ENCODE measurements at regions not wholly inside any gene's neighbourhood (a gene's known extent, or its start where the extent isn't known, plus 50 kb on each side); places are given as distances from the start of the nearest gene placed in this dataset.
"Not testable (repeated sequence)": the region's sequence is repeated elsewhere in the genome, so short reads cannot be mapped to it uniquely, and the experiment has no call there.

GRCh38 chrX:128623361-128623760 lies 571.2 kb upstream of the ACTRT1 start:
- no peak for FAIRE-seq

GRCh38 chrX:128622296-128622695 lies 570.1 kb upstream of the ACTRT1 start:
- no peak for DNase-seq (ENCODE audit: low spot score)
- no peak for FAIRE-seq

More at GRCh38 chrX:128623361-128623760, 571.2 kb upstream of the ACTRT1 start:
- DNase-seq (ENCODE audit: low spot score) = no peak

- no peak for FAIRE-seq
- no peak for DNase-seq (ENCODE audit: low spot score)
Measured at GRCh38 chrX:128619490-128619889, 567.3 kb upstream of the ACTRT1 start.

DNA sequence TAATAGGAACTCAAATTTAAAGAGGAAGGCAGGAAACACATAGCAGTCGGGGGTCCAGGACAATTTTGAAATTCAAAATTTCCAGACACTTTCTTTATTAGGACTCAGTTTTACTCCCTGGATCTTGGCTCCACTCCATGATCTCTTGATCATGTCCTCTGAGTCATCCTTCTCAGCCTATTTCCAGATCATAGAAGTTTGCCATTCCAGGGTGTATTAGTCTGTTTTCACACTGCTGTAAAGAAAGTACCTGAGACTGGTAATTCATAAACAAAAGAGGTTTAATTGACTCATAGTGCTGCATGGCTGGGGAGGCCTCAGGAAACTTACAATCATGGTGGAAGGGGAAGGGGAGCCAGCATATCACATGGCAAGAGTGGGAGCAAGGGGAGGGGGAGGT lies 564.7 kb upstream of the ACTRT1 start:
- FAIRE-seq (no peak), DNase-seq (ENCODE audit: low spot score) (peak; percentile 1)

DNA sequence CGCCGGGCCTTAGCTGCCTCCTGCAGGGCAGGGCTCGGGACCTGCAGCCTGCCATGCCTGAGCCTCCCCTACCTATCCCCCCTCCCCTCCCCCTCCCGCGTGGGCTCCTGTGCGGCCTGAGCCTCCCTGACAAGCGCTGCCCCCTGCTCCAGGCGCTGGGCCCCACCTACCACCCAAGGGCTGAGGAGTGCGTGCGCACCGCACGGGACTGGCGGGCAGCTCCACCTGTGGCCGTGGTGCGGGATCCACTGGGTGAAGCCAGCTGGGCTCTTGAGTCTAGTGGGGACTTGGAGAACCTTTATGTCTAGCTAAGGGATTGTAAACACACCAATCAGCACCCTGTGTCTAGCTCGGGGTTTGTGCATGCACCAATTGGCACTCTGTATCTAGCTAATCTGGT lies 554.6 kb upstream of the ACTRT1 start:
- not testable (repeated sequence) for DNase-seq (ENCODE audit: low spot score); FAIRE-seq

DNA sequence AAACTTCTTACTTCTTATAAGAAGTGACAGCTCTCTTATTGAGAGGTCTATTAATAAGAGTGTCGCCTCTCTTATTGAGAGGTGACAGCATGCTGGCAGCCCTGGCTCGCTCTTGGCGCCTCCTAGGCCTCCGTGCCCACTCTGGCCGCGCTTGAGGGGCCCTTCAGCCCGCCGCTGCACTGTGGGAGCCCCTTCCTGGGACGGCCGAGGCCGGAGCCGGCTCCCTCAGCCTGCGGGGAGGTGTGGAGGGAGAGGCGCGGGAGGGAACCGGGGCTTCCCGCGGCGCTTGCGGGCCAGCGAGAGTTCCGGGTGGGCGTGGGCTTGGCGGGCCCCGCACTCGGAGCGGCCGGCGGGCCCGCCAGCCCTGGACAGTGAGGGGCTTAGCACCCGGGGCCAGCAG lies 554.2 kb upstream of the ACTRT1 start:
- DNase-seq (ENCODE audit: low spot score); FAIRE-seq: not testable (repeated sequence)

DNA sequence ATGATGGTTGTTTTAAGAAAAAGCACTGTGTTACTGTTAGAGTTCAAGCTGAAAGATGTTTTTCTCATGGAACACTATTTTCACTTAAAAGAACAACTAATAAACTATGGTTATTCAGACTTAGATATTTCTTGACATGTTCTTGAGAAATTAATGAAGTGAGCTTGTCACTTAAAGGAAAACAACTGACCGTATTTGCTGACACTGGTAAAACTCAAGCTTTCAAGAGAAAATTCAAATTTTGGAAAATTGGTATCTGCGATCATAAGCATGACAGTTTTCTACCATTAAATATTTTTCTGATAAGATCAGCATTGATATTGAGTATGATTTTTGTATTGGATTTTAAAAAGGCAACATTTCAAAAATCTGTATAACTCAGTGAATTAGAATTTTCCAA lies 549.5 kb upstream of the ACTRT1 start:
- no peak for DNase-seq (ENCODE audit: low spot score)
- no peak for FAIRE-seq

DNA sequence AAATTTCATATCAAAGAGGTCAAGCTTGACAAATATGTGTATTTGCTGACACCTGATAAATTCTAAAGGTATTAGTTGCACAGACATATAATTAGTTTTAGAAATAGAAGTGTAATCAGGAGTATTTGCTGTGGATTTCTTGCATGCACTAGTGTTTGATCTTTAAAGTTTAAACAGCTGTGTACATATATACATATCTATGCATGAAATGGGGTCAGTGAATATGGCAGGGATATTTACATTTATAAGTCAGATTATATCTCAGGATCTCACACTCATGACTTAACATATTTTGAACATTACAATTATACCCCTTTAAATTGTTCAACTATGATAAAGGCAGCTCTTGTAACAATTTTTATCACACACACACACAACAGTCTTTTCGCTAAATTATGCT lies 547.4 kb upstream of the ACTRT1 start:
- no peak for DNase-seq (ENCODE audit: low spot score)
- no peak for FAIRE-seq

- FAIRE-seq (no peak), DNase-seq (ENCODE audit: low spot score) (no peak)
Measured at GRCh38 chrX:128582036-128582435, 529.8 kb upstream of the ACTRT1 start.

- DNase-seq (ENCODE audit: low spot score) (no peak), FAIRE-seq (no peak)
Measured at GRCh38 chrX:128581615-128582014, 529.4 kb upstream of the ACTRT1 start.

DNA sequence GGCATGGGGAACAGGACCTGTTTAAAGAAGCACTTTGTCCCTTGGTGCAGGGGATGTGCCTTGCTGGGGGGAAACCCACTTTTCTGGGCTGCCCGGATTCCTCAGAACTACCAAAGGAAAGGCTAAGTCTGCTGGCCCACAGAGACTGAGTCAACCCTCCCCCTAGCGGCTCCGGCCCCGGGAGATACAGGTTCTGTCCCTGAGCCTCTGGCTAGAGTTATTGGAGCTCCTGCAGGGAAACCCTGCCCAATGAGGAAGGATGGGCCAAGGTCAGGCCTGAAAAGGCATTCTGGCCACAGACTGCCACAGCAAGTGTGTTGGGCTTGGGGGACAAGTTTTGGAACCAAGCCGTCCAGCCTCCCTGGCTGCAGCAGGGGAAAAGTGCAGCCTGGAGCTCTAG lies 490.9 kb upstream of the ACTRT1 start:
- DNase-seq (ENCODE audit: low spot score) = no peak
- FAIRE-seq = no peak

DNA sequence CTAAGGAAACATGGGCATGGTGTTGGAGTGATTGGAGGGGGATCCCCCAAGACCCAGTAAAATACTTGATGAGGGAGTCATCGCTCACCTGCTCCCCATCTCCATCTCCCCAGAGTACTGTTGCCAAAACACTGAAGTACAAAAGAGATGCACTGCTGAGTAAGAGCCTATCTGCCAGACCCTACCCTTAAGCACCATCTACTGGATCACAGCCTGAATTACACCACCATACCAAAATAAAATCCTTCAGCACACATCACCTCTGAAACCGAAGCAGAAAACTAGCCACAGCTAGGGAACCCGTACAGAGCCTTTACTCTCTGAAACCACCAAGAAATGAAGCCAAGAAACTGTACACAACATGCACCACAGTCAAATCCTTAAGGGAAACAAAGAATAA lies 466.3 kb upstream of the ACTRT1 start:
- FAIRE-seq (no peak), DNase-seq (ENCODE audit: low spot score) (peak; percentile 2)

- DNase-seq (ENCODE audit: low spot score) (no peak), FAIRE-seq (no peak)
Measured at GRCh38 chrX:128517691-128518090, 465.5 kb upstream of the ACTRT1 start.

GRCh38 chrX:128504496-128504895 lies 452.3 kb upstream of the ACTRT1 start:
- DNase-seq (ENCODE audit: low spot score) (no peak), FAIRE-seq (no peak)

DNA sequence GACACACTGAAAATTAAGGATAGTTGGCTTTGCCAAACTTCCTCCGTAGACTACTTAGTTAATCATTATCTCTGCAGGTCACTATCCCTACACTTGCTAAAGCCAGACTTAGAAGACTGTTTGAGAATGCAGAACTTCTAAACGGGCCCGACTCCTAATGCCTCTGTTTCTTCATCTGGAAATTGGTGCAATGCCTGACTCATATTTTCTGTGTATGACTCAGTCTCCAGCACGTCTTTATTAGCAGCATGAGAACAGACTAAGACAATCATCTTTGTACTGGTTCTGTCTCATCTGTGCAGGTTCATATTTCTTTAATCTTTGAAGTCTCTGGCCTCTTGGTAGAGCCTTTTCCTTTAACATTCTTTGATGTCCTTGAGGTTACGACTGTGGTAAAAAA lies 411.9 kb upstream of the ACTRT1 start:
- no peak for FAIRE-seq
- peak; percentile 9 for DNase-seq (ENCODE audit: low spot score)

- FAIRE-seq (no peak), DNase-seq (ENCODE audit: low spot score) (no peak)
Measured at GRCh38 chrX:128460835-128461234, 408.6 kb upstream of the ACTRT1 start.

DNA sequence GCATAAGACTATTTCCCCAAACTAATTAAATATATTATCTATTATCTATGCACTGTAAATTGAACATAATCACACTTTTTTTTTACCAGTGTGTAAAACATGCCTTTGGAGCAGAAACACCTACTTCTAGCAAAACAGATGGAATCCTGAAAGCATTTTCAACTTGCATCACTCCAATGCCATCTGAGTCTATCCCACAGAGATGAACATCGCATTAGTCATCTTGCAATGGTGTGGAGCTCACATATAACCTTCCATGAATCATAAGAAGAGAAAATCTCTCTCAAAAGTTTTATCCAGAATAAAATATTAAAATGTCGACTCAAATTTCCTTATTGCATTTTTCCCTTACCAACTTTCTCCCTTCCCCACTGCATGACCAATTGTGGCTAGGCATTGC lies 406.7 kb upstream of the ACTRT1 start:
- DNase-seq (ENCODE audit: low spot score) (peak; percentile 14), FAIRE-seq (no peak)

DNA sequence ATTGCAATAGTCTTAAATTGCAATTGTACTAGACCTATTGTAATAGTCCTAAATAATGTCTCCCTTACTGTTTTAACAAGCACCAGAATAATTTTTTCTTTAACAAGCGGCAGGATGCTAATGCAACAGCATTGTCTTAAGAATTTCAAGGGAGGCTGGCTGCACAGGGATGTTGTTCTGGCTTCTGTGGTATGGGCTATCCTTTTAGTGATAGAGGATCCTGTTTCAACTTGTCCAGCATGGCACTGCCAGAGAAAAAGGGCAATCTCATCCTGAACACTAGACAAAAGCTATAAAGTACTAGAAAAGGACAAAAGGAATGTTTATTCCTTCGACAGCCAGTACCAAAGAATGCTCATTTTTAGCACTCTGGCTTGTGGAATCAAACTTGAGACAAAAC lies 405.5 kb upstream of the ACTRT1 start:
- DNase-seq (ENCODE audit: low spot score) = no peak
- FAIRE-seq = no peak

GRCh38 chrX:128439159-128439558 lies 387.0 kb upstream of the ACTRT1 start:
- FAIRE-seq = no peak
- no peak for DNase-seq (ENCODE audit: low spot score)

GRCh38 chrX:128438082-128438481 lies 385.9 kb upstream of the ACTRT1 start:
- no peak for DNase-seq (ENCODE audit: low spot score)
- FAIRE-seq = no peak

GRCh38 chrX:128436397-128437103 lies 384.3 kb upstream of the ACTRT1 start:
- no peak for DNase-seq (ENCODE audit: low spot score)
- no peak for FAIRE-seq

GRCh38 chrX:128425546-128425945 lies 373.3 kb upstream of the ACTRT1 start:
- DNase-seq (ENCODE audit: low spot score) (no peak), FAIRE-seq (no peak)

DNA sequence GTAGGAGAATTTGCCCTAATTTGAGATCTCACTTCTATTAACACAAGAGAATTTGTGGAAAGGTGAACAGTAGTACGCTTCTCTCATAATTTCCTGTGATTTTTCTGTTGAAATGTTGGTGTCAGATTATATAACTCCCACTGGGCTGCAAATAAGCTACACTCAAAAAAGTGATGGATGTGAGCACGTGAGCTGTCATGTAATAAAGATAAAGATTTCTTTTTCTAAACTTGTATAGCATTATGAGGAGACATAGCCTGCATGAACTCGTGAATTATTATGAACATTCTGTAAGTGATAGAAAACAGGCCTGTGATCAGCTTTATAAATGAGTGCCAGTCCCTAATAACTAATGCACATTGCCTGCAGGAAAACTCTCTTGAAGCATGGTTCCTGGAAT lies 356.6 kb upstream of the ACTRT1 start:
- FAIRE-seq (no peak), DNase-seq (ENCODE audit: low spot score) (no peak)

GRCh38 chrX:128396601-128397000 lies 344.4 kb upstream of the ACTRT1 start:
- no peak for FAIRE-seq

More at GRCh38 chrX:128396601-128397000, 344.4 kb upstream of the ACTRT1 start:
- no peak for DNase-seq (ENCODE audit: low spot score)
